Kidney (tissue), 13 donors: ENCODE measurements at regions not wholly inside any gene's neighbourhood (a gene's known extent, or its start where the extent isn't known, plus 50 kb on each side); places are given as distances from the start of the nearest gene placed in this dataset.

ENCODE experiments used
- DNase-seq, 5 donors: peaks; one replicate each; pipeline ENCODE4 v3.0.0-alpha.2; 2013 to 2020
- FAIRE-seq: peaks from 2 replicates; lab custom pipeline; 2012; peaks lifted over from hg19 to GRCh38; lab: Jason Lieb, UNC
- H3K27ac ChIP-seq, 2 donors: one replicate each; pipeline ENCODE4 v1.7.0; 2013; ENCODE audit warnings: low read depth in 2 of 2, low read length in 2 of 2, inconsistent platforms in 1 of 2
- H3K27me3 ChIP-seq: one replicate; pipeline ENCODE4 v1.7.1; 2013; ENCODE audit warnings: low read length, inconsistent platforms; ENCODE audit not compliant: control insufficient read depth, insufficient read depth
- H3K36me3 ChIP-seq, 3 donors: one replicate each; pipeline versions ENCODE4 v1.7.0 to v1.7.1; 2013; ENCODE audit warnings: low read length in 3 of 3, control low read depth in 1 of 3, inconsistent platforms in 1 of 3; ENCODE audit not compliant: insufficient read depth in 3 of 3, control insufficient read depth in 2 of 3
- H3K4me1 ChIP-seq, 3 donors: one replicate each; pipeline versions ENCODE4 v1.7.0 to v1.7.1; 2013; ENCODE audit warnings: low read length in 3 of 3, inconsistent platforms in 1 of 3, low read depth in 1 of 3; ENCODE audit not compliant: control insufficient read depth in 2 of 3, insufficient read depth in 2 of 3
- H3K4me3 ChIP-seq, 3 donors: one replicate each; pipeline versions ENCODE4 v1.7.0 to v1.8.1; 2013; ENCODE audit warnings: low read length in 3 of 3, control low read depth in 1 of 3, inconsistent platforms in 1 of 3
- H3K9ac ChIP-seq, 3 donors: one replicate each; pipeline versions ENCODE4 v1.7.0 to v1.7.1; 2013; ENCODE audit warnings: low read length in 3 of 3, control low read depth in 1 of 3, inconsistent platforms in 1 of 3
- H3K9me3 ChIP-seq, 3 donors: one replicate each; pipeline versions ENCODE4 v1.7.0 to v1.7.1; 2013; ENCODE audit warnings: low read length in 3 of 3, control low read depth in 1 of 3, inconsistent platforms in 1 of 3; ENCODE audit not compliant: control insufficient read depth in 2 of 3, insufficient read depth in 1 of 3
- CTCF ChIP-seq: IDR thresholded peaks from 3 replicates; pipeline ENCODE4 v1.5.1; 2012; ENCODE audit warnings: mild to moderate bottlenecking, moderate library complexity, borderline replicate concordance; ENCODE audit not compliant: insufficient read depth; ENCODE audit errors: extremely low read depth
- intact Hi-C: fragments of 100-400 bp; cut with DNase I; formaldehyde crosslinking; loops from one replicate; pipeline ENCODE4 v1.11.1; 2022
- donor health status: control.
- donor health status: control.
- donor health status: control.
- donor health status: control.
- donor health status: control.
- donor health status: DM: yes; HTN: yes; CAD: no.
- donor health status: Normal renal cell carcinoma (clear cell type).

- Histone ChIP-seq H3K27me3 (no peaks in the 10 kb centered on the region), H3K4me3 (no peak overlapping the region), H3K36me3 (no peaks in the 10 kb centered on the region), H3K9ac (no peak overlapping the region), H3K4me1 (no peaks in the 10 kb centered on the region), H3K9me3 (no peaks in the 10 kb centered on the region), H3K27ac (no peak overlapping the region)
- TF ChIP-seq CTCF = no peak
- DNase-seq = no peak
- intact Hi-C loops = no loop called here
- FAIRE-seq = no peak
Measured at GRCh38 chr4:22322996-22323395, 192.9 kb downstream of the ADGRA3 start.

- Histone ChIP-seq H3K9ac (no peak overlapping the region), H3K27ac (no peak overlapping the region), H3K4me1 (no peaks in the 10 kb centered on the region), H3K27me3 (no peaks in the 10 kb centered on the region), H3K9me3 (no peaks in the 10 kb centered on the region), H3K4me3 (no peak overlapping the region), H3K36me3 (no peaks in the 10 kb centered on the region)
- intact Hi-C loops = no loop called here
- DNase-seq (peak in 1 of 5 donors; percentile 8), FAIRE-seq (no peak)
- TF ChIP-seq CTCF = no peak
Measured at GRCh38 chr4:22315628-22316027, 200.2 kb downstream of the ADGRA3 start.

GRCh38 chr4:22313976-22314375, 201.9 kb downstream of the ADGRA3 start:
- Histone ChIP-seq H3K4me3 (no peak overlapping the region), H3K36me3 (no peaks in the 10 kb centered on the region), H3K9ac (no peak overlapping the region), H3K27me3 (no peaks in the 10 kb centered on the region), H3K27ac (no peak overlapping the region), H3K4me1 (no peaks in the 10 kb centered on the region), H3K9me3 (no peaks in the 10 kb centered on the region)
- TF ChIP-seq CTCF = no peak
- intact Hi-C loops = no loop called here
- DNase-seq (no peak), FAIRE-seq (no peak)

GRCh38 chr4:22312113-22312512, 203.8 kb downstream of the ADGRA3 start:
- H3K9ac ChIP-seq = no peak overlapping the region
- H3K27ac ChIP-seq = no peak overlapping the region
- H3K9me3 ChIP-seq = no peaks in the 10 kb centered on the region
- no peaks in the 10 kb centered on the region for H3K4me1 ChIP-seq
- TF ChIP-seq CTCF = no peak
- H3K4me3 ChIP-seq = no peak overlapping the region
- DNase-seq (no peak), FAIRE-seq (no peak)
- H3K36me3 ChIP-seq = no peaks in the 10 kb centered on the region
- no peaks in the 10 kb centered on the region for H3K27me3 ChIP-seq
- intact Hi-C loops = no loop called here
